Panc1 (cell line): ENCODE measurements at regions not wholly inside any gene's neighbourhood (a gene's known extent, or its start where the extent isn't known, plus 50 kb on each side); places are given as distances from the start of the nearest gene placed in this dataset.

ENCODE experiments used
- ATAC-seq: fragments of 200-7000 bp; cut with Tn5 transposase; 2 replicates; pipeline ENCODE4 v1.9.1; 2020; ENCODE audit warnings: mild to moderate bottlenecking, moderate library complexity
- BruUV-seq: library from RNA; stranded (reverse); fragments of 400-500 nt; replicated peaks from 2 replicates; lab custom pipeline; 2021; lab: Mats Ljungman, UMichigan
- CTCF ChIA-PET: fragments of 300-600 bp; sonication (Branson Sonifier 250); formaldehyde crosslinking; loops from one replicate; lab custom pipeline; 2022; ENCODE audit warnings: antibody characterized with exemption; lab: Charles Lee
- POLR2A ChIA-PET: fragments of 300-600 bp; sonication (Branson Sonifier 250); formaldehyde crosslinking; loops from one replicate; lab custom pipeline; 2022; ENCODE audit warnings: antibody characterized with exemption; lab: Charles Lee
- DNase-seq: peaks from one replicate; pipeline ENCODE4 v3.0.0-alpha.2; 2010; ENCODE audit warnings: low read depth, low spot score
- H3K27ac ChIP-seq: 2 replicates; pipeline ENCODE4 v1.5.1; 2011; ENCODE audit warnings: mild to moderate bottlenecking, low read length, inconsistent platforms
- H3K27me3 ChIP-seq: fragments of 200-500 bp; sonication (Bioruptor generic); 2 replicates; pipeline ENCODE4 v1.6.0; 2014; ENCODE audit warnings: low read length, inconsistent platforms; ENCODE audit not compliant: control insufficient read depth, insufficient read depth
- H3K36me3 ChIP-seq: fragments of 200-500 bp; sonication (Bioruptor generic); 2 replicates; pipeline ENCODE4 v1.5.1; 2014; ENCODE audit warnings: inconsistent platforms, mild to moderate bottlenecking, low read length, moderate library complexity; ENCODE audit not compliant: control insufficient read depth, insufficient read depth
- H3K4me1 ChIP-seq: 2 replicates; pipeline ENCODE4 v1.5.1; 2011; ENCODE audit warnings: inconsistent platforms, mild to moderate bottlenecking, low read length, moderate library complexity; ENCODE audit not compliant: control insufficient read depth, insufficient read depth
- H3K4me3 ChIP-seq, 2 experiments: 2 replicates each; pipeline ENCODE4 v1.5.1; 2011 to 2012; ENCODE audit warnings: low read depth in 2 of 2, low read length in 2 of 2, mild to moderate bottlenecking in 2 of 2, inconsistent platforms in 1 of 2, moderate library complexity in 1 of 2
- H3K9me3 ChIP-seq: fragments of 200-500 bp; sonication (Bioruptor generic); 2 replicates; pipeline ENCODE4 v1.5.1; 2014; ENCODE audit warnings: low read depth, mild to moderate bottlenecking, inconsistent platforms, low read length, moderate library complexity; ENCODE audit not compliant: control insufficient read depth, insufficient read depth
- CTCF ChIP-seq: fragments of 450-650 bp; IDR thresholded peaks from 2 replicates; pipeline ENCODE4 v1.5.1; 2017; ENCODE audit warnings: mild to moderate bottlenecking
- POLR2AphosphoS5 ChIP-seq: IDR thresholded peaks from 2 replicates; pipeline ENCODE4 v1.6.1; 2012; ENCODE audit warnings: mild to moderate bottlenecking, low read depth, low read length, moderate library complexity
- REST ChIP-seq, 2 experiments: IDR thresholded peaks; 2 replicates each; pipeline ENCODE4 v1.6.1; 2011 to 2012; ENCODE audit warnings: low read depth in 2 of 2, control low read depth in 1 of 2, low read length in 1 of 2, mild to moderate bottlenecking in 1 of 2, moderate library complexity in 1 of 2; ENCODE audit not compliant: insufficient read depth in 1 of 2
- SIN3A ChIP-seq: IDR thresholded peaks from 2 replicates; pipeline ENCODE4 v1.6.1; 2012; ENCODE audit warnings: low read depth, mild to moderate bottlenecking, low read length, moderate library complexity, borderline replicate concordance; ENCODE audit not compliant: insufficient read depth
- TCF7L2 ChIP-seq: IDR thresholded peaks from 2 replicates; pipeline ENCODE4 v1.6.1; 2011; ENCODE audit warnings: mild to moderate bottlenecking, low read depth, low read length, inconsistent platforms
- in situ Hi-C: cut with HindIII; loops from 2 replicates; pipeline ENCODE4 v1.10.0; 2016; ENCODE audit warnings: low sequenced_read_pairs, low pct_unique_long_range_greater_than_20kb
- intact Hi-C: fragments of 100-400 bp; cut with micrococcal nuclease; formaldehyde crosslinking; loops from one replicate; pipeline ENCODE4 v1.10.0; 2022; ENCODE audit not compliant: unreplicated experiment

- Histone ChIP-seq H3K27me3 (no peaks in the 10 kb centered on the region), H3K4me3 (no peak overlapping the region), H3K27ac (no peak overlapping the region), H3K36me3 (no peaks in the 10 kb centered on the region), H3K4me1 (no peaks in the 10 kb centered on the region), H3K9me3 (no peaks in the 10 kb centered on the region)
- in situ Hi-C loops, result no loop called here
- BruUV-seq, result no TSS peak
- intact Hi-C loops, result no loop called here
- CTCF ChIA-PET, result no interaction called here
- POLR2A ChIA-PET, result no interaction called here
- TF ChIP-seq TCF7L2 (no peak), SIN3A (no peak), REST (IDR thresholded peaks at IDR 0.05; ENCODE audit: insufficient read depth in 1 of 2, low read depth in 2 of 2, low read length in 1 of 2) (no peak), CTCF (no peak), POLR2AphosphoS5 (no peak)
- DNase-seq (no peak), ATAC-seq (no peak)
Observed at GRCh38 chr5:167867281-167867680, 424.2 kb upstream of the WWC1 start.

- intact Hi-C loops (no loop called here), in situ Hi-C loops (no loop called here)
- no peak for TF ChIP-seq REST (IDR thresholded peaks at IDR 0.05; ENCODE audit: insufficient read depth in 1 of 2, low read depth in 2 of 2, low read length in 1 of 2)
- TF ChIP-seq POLR2AphosphoS5, result no peak
- no peak for TF ChIP-seq CTCF
- no peak for TF ChIP-seq TCF7L2
- TF ChIP-seq SIN3A, result no peak
Observed at GRCh38 chr5:167869125-167869524, 422.3 kb upstream of the WWC1 start.

More at GRCh38 chr5:167869125-167869524, 422.3 kb upstream of the WWC1 start:
- no peak overlapping the region for H3K4me3 ChIP-seq
- H3K36me3 ChIP-seq, result no peaks in the 10 kb centered on the region
- ChIA-PET CTCF (no interaction called here), POLR2A (no interaction called here)
- H3K27me3 ChIP-seq, result no peaks in the 10 kb centered on the region
- H3K4me1 ChIP-seq, result no peaks in the 10 kb centered on the region
- BruUV-seq, result no TSS peak
- no peak for ATAC-seq
- no peak for DNase-seq
- H3K27ac ChIP-seq, result no peak overlapping the region
- H3K9me3 ChIP-seq, result no peaks in the 10 kb centered on the region
